Prostate gland (tissue), 2 donors: ENCODE measurements at regions not wholly inside any gene's neighbourhood (a gene's known extent, or its start where the extent isn't known, plus 50 kb on each side); places are given as distances from the start of the nearest gene placed in this dataset.

ENCODE experiments used
- POLR2A ChIP-seq: fragments of 450-650 bp; IDR thresholded peaks from one replicate; pipeline ENCODE4 v1.6.1; 2016; ENCODE audit warnings: antibody characterized with exemption, mild to moderate bottlenecking
- POLR2AphosphoS5 ChIP-seq: sonication (generic); formaldehyde crosslinking; IDR thresholded peaks from one replicate; pipeline ENCODE4 v1.6.1; 2017; ENCODE audit warnings: antibody characterized with exemption
- TF ChIP-seq, protein P1 (sequence below), 4 experiments: fragments of 200-600 bp in 2 of 4; fragments of 450-650 bp in 2 of 4; sonication (generic) in 2 of 4; IDR thresholded peaks; 1 replicate in 3 of 4; 2 replicates in 1 of 4; pipeline ENCODE4 v1.5.1; 2016 to 2019; ENCODE audit warnings: antibody characterized with exemption in 4 of 4, mild to moderate bottlenecking in 2 of 4, moderate library complexity in 2 of 4

DNA sequence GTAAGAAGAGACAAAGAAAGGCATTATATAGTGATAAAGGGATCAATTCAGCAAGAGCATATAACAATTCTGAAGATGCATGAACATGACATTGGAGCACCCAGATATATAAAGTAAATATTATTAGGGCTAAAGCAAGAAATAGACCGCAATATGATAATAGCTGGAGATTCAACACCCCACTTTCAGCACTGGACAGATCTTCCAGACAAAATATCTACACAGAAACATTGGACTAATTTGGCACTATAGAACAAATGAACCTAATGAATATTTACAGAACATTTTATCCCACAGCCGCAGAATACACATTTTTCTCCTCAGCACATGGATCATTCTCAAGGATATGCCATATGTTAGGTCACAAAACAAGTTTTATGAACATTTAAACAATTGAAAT lies 633.1 kb downstream of the JRKL start:
- TF ChIP-seq, protein P1, sequence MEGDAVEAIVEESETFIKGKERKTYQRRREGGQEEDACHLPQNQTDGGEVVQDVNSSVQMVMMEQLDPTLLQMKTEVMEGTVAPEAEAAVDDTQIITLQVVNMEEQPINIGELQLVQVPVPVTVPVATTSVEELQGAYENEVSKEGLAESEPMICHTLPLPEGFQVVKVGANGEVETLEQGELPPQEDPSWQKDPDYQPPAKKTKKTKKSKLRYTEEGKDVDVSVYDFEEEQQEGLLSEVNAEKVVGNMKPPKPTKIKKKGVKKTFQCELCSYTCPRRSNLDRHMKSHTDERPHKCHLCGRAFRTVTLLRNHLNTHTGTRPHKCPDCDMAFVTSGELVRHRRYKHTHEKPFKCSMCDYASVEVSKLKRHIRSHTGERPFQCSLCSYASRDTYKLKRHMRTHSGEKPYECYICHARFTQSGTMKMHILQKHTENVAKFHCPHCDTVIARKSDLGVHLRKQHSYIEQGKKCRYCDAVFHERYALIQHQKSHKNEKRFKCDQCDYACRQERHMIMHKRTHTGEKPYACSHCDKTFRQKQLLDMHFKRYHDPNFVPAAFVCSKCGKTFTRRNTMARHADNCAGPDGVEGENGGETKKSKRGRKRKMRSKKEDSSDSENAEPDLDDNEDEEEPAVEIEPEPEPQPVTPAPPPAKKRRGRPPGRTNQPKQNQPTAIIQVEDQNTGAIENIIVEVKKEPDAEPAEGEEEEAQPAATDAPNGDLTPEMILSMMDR (IDR thresholded peaks at IDR 0.05), result no peak
- TF ChIP-seq POLR2AphosphoS5 (no peak), POLR2A (no peak)
